ENCODE measurements at regions not wholly inside any gene's neighbourhood (a gene's known extent, or its start where the extent isn't known, plus 50 kb on each side); places are given as distances from the start of the nearest gene placed in this dataset.
"Not testable (repeated sequence)": the region's sequence is repeated elsewhere in the genome, so short reads cannot be mapped to it uniquely, and the experiment has no call there.

GRCh38 chr13:86066611-86067365 is 267.6 kb upstream of the SLITRK6 start:
- no peak for DNase-seq (ENCODE audit: low spot score)
- intact Hi-C loops (cut with DNase I), result no loop called here
- no peak for ATAC-seq

GRCh38 chr13:86052141-86052540 is 252.9 kb upstream of the SLITRK6 start:
- intact Hi-C loops (cut with DNase I), result no loop called here
- DNase-seq (ENCODE audit: low spot score) (no peak), ATAC-seq (no peak)

- ATAC-seq, result no peak
- intact Hi-C loops (cut with DNase I), result no loop called here
- DNase-seq (ENCODE audit: low spot score), result no peak
Observed at GRCh38 chr13:86051134-86052103, 252.2 kb upstream of the SLITRK6 start.

- DNase-seq (ENCODE audit: low spot score) (no peak), ATAC-seq (no peak)
- intact Hi-C loops (cut with DNase I), result no loop called here
Observed at GRCh38 chr13:86038490-86038889, 239.3 kb upstream of the SLITRK6 start.

- ATAC-seq (no peak), DNase-seq (ENCODE audit: low spot score) (no peak)
- intact Hi-C loops (cut with DNase I), result no loop called here
Observed at GRCh38 chr13:86020351-86021002, 221.3 kb upstream of the SLITRK6 start.

- intact Hi-C loops (cut with DNase I), result no loop called here
- ATAC-seq, result no peak
- DNase-seq (ENCODE audit: low spot score), result no peak
Observed at GRCh38 chr13:86006317-86006716, 207.1 kb upstream of the SLITRK6 start.

- intact Hi-C loops (cut with DNase I), result no loop called here
- DNase-seq (ENCODE audit: low spot score), result no peak
Observed at GRCh38 chr13:86003029-86003428, 203.8 kb upstream of the SLITRK6 start.

GRCh38 chr13:86000546-86000945 is 201.3 kb upstream of the SLITRK6 start:
- DNase-seq (ENCODE audit: low spot score) (no peak), ATAC-seq (no peak)
- intact Hi-C loops (cut with DNase I), result no loop called here

More at GRCh38 chr13:86003029-86003428, 203.8 kb upstream of the SLITRK6 start:
- ATAC-seq, result no peak

- DNase-seq (ENCODE audit: low spot score) (no peak), ATAC-seq (no peak)
- intact Hi-C loops (cut with DNase I), result no loop called here
Observed at GRCh38 chr13:85997587-85997986, 198.4 kb upstream of the SLITRK6 start.

- ATAC-seq, result no peak
- DNase-seq (ENCODE audit: low spot score), result no peak
- intact Hi-C loops (cut with DNase I), result no loop called here
Observed at GRCh38 chr13:85995788-85996418, 196.7 kb upstream of the SLITRK6 start.

- ATAC-seq (no peak), DNase-seq (ENCODE audit: low spot score) (no peak)
- intact Hi-C loops (cut with DNase I), result no loop called here
Observed at GRCh38 chr13:85993567-85993966, 194.3 kb upstream of the SLITRK6 start.

- intact Hi-C loops (cut with DNase I), result no loop called here
- no peak for ATAC-seq
Observed at GRCh38 chr13:85990397-85990796, 191.2 kb upstream of the SLITRK6 start.

GRCh38 chr13:85985797-85986196 is 186.6 kb upstream of the SLITRK6 start:
- DNase-seq (ENCODE audit: low spot score) (no peak), ATAC-seq (no peak)
- intact Hi-C loops (cut with DNase I), result no loop called here

More at GRCh38 chr13:85990397-85990796, 191.2 kb upstream of the SLITRK6 start:
- no peak for DNase-seq (ENCODE audit: low spot score)

- intact Hi-C loops (cut with DNase I), result no loop called here
- ATAC-seq (no peak), DNase-seq (ENCODE audit: low spot score) (no peak)
Observed at GRCh38 chr13:85982102-85982501, 182.9 kb upstream of the SLITRK6 start.

GRCh38 chr13:85980447-85980846 is 181.2 kb upstream of the SLITRK6 start:
- DNase-seq (ENCODE audit: low spot score); ATAC-seq; intact Hi-C loops (cut with DNase I): not testable (repeated sequence)

- intact Hi-C loops (cut with DNase I), result no loop called here
- ATAC-seq (no peak), DNase-seq (ENCODE audit: low spot score) (no peak)
Observed at GRCh38 chr13:85976242-85976641, 177.0 kb upstream of the SLITRK6 start.

GRCh38 chr13:85974608-85975366 is 175.6 kb upstream of the SLITRK6 start:
- no peak for ATAC-seq
- DNase-seq (ENCODE audit: low spot score), result no peak
- intact Hi-C loops (cut with DNase I), result no loop called here

GRCh38 chr13:85970727-85971126 is 171.5 kb upstream of the SLITRK6 start:
- intact Hi-C loops (cut with DNase I), result no loop called here
- ATAC-seq (no peak), DNase-seq (ENCODE audit: low spot score) (no peak)

All from sciatic nerve (tissue), 2 donors.